ENCODE measurements at regions not wholly inside any gene's neighbourhood (a gene's known extent, or its start where the extent isn't known, plus 50 kb on each side); places are given as distances from the start of the nearest gene placed in this dataset.
"Not testable (repeated sequence)": the region's sequence is repeated elsewhere in the genome, so short reads cannot be mapped to it uniquely, and the experiment has no call there.

DNA sequence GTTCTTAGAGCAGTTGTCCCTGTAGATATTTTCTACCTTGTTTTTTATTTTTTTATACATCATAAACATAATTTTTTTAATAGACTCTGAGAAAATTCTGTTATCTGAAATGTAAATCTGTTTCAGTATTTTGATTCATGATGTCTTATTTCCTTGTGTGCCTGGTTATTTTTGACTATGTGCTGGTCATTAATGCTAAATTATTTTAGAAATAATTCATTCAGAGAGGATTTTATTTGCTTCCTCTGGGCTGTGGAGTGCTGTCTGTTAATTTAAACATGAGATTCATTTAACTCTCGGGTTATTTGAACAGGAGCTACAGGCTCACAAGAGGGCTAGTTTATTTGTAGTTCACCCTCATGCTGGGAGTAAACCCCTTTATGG, 124.3 kb upstream of the PITX1 start:
- no peak for DNase-seq (ENCODE audit: low read depth)

DNA sequence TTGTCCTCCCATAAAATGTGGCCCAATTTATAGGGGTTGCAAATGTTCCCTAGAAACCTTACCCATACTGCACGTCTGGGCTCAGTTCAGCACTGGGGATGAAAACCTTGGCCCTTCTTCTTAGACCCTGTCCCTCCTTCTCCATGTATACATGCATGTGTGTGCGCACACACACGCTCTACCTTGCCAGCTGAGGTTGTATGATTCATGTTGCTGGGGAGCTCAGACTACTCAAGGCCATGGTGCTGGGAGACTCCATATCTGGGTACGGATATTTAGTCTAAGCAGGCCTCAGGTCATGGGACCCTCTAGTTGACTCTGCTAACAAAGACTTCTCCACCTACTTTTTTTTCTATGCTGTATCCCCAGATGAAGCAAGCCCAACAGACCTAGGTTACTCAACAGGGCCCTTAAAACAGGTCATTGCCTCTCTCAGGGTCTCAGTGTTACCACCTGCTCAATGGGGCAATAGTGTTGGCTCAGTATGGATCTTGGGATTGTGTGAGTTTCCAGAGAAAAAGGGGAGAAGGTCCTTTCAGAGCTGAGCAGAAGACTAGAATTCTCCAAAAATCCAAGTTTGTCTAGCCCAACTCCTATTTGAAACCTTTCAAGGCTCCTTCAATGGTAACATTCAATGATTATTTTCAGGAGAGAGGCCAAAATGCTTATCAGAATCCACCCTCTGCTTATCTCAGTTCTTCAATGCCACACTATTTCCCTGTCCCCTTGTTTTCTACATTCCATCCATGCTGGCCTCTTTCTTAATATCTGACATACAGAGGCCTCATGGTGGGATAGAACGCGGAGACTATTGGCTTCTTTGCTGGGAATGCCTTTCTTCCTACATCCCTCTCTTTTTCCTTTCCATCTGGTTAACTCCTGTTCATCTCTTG, 123.6 kb upstream of the PITX1 start:
- no peak for DNase-seq (ENCODE audit: low read depth)

GRCh38 chr5:135156715-135157404, 122.8 kb upstream of the PITX1 start:
- DNase-seq (ENCODE audit: low read depth) = no peak

DNA sequence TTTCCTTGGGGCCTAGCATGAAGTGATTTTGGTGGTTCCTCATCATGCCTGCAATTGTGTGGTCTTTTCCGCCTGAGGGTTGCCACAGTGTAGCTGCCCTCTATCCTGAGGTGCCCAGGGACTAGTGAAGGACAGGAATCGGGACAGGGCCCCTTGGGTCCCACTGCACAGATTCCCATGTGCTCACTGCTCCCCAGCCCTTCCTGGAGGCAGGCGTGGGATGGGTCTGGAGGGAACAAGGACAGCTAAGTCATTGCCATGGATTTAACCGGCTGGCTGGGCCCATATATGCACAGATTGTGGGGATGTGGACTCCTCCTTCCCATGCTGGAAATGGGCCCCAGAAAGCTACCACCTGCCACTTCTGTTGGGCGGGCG, 122.3 kb upstream of the PITX1 start:
- DNase-seq (ENCODE audit: low read depth) = no peak

DNA sequence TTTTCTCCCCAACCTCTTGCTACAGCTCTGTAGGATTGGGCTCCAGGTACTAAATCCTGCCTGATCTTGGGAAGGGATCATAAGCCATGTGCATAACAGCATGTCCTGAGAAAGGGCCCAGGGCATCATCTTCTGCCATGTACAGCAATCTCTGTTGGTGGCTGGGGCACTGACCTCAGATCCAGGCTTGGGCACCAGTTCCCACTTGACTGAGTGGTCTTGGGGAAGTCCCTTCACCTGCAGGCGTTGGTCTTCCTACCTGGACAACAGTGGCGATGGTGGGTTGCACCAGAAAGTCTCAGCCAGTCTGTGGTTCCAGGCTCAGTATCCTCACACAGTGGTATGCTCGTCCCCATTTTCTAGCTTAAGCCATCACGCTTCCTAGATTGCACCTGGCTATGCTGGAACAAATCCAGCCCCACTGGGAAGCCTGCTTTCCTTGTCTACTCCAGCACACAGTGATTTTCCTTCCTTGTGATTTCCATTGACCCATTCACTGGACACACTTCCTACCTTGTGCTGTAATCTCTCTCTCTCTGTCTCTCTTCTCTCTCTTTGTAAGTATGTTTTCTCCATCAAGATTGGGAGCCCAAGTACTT, 121.7 kb upstream of the PITX1 start:
- no peak for DNase-seq (ENCODE audit: low read depth)

DNA sequence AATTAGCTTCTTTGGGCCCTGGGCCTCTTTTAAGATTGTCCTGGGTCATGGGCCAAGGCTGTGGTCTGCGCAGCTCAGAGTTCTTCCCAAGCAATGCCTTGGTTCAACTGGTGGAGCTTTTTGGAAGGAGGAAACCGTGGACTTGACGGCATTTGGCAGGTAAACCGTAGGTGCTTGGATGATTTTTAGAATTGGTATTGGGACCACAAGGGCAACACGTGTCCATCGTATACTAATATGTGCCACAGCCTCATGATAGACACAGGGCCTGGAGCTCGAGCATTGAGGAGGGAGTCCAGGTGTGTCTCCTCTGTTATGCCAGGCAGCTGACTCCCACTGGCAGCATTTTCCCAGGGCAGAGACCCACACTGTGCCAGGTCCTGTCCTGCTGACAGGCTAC, 120.9 kb upstream of the PITX1 start:
- DNase-seq (ENCODE audit: low read depth) = no peak

DNA sequence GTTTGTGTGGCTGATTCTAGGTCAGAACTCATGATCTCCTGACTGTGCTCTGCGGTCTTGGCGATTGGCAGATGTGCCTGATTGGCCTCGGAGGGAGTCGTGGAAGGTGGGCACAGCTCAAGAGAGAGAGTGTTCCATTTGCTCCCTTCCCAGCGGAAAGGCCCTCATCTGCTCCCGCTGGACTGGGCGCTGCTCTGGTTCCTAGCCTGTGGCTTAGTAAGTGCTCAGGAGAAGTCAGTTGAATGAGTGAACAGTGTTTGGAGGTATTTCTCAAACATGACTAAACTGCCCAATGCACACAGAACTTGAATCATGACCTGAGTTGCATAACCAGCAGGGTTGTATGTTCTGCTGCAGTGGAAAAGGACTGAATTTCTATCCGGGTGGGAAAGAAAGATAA, 120.2 kb upstream of the PITX1 start:
- DNase-seq (ENCODE audit: low read depth) = no peak

- DNase-seq (ENCODE audit: low read depth) = no peak
Observed at GRCh38 chr5:135153661-135154060, 119.6 kb upstream of the PITX1 start.

DNA sequence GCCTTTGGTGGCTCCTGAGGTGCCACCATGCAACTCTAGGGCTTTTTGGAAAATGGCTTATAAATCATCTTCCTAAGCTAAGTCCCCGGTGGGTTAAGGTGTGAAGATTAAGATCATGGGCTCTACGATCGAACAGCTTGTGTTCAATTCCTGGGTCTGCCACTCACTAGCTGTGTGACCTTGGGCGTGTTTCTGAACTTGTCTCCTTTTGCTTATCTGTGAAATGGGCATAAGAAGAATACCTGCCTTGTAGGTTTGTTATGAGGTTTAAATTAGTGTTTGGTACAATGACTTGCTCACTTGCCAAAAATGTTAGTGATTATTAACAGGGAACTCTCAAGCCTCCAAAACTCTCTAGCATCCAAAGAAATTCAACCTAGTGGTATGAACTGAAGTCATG, 119.2 kb upstream of the PITX1 start:
- DNase-seq (ENCODE audit: low read depth) = no peak

GRCh38 chr5:135151660-135152059, 117.6 kb upstream of the PITX1 start:
- not testable (repeated sequence) for DNase-seq (ENCODE audit: low read depth)

DNA sequence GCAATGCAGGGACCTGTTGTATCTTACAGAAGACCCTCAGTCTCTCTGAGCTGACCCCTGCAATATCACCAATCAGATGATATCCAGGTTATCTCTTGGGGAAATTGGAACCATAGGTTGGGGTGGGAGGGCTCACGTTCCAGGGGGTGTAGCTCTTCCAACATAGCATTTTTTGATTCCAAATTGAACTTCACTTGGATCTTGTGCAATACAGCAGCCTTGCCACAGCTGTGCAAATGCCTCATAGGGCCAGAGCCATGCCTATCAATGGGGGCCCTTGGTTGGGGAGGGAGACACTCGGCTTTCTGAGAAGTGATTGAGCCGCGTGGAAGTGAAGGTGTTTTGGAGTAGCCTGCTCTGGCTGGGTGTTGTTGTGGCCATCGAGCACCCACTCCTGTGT, 117.2 kb upstream of the PITX1 start:
- DNase-seq (ENCODE audit: low read depth) = no peak

GRCh38 chr5:135150767-135151166, 116.7 kb upstream of the PITX1 start:
- no peak for DNase-seq (ENCODE audit: low read depth)

GRCh38 chr5:135149956-135150723, 116.1 kb upstream of the PITX1 start:
- DNase-seq (ENCODE audit: low read depth) = no peak

DNA sequence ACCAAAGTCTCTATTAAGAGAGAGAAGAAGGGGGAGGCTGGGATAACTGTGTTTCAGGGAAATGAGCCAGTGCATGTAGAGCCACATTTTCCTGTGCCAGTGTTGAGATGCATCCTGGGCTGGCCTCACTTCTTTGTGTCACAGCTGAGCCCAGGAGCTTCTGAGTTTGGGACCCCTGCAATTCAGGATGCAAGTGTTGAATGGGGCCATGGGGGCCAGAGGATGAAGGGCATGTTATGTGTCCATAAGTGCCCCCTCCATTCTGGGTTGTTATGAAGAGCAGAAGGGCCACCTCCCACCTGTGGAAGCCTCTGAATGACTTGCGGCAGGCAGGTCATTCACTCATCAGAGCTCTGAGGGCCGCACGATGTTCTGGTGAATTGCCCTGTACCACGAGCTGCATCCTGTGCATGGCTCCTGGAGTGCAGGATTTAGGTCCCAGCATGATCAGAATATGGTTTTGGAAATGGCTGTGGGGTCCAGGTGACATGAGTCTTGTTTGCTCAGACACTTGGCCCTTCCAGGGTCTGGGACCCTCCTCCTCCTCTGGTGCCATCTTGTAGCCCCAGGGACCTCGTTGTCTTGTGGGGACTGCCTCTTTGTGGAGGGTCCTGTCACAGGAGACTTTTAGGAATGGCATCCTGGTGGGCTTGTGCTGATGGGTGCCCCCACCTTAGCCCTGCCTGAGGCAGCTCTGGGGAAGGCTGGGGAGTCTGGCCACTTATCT, 115.4 kb upstream of the PITX1 start:
- DNase-seq (ENCODE audit: low read depth) = no peak

DNA sequence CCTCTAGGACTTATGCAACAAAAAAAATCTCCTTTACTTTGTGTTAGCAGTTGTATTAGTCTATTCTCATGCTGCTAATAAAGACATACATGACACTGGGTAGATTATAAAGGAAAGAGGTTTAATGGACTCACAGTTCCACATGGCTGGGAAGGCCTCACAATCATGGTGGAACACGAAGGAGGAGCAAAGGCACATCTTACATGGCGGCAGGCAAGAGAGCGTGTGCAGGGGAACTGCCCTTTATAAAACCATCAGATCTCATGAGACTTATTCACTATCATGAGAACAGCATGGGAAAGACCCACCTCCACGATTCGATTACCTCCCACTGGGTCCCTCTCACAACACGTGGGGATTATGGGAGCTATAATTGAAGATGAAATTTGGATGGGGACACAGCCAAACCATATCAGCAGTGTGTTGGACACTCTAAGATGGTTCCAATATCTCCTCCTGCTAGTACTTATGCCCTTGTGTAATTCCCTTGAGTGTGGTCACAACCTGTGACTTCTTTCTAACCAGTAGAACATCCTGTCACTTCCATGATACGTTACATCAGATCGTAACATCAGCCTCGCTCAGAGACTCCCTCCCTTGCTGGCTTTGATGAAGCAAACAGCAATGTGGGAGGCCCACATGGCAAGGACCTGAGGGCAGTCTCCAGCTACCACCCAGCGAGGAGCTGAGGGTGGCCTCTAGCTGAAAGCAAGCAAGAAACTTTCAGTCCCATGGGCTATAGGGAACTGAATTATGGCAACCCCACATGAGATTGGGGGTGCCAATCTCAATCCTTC, 113.5 kb upstream of the PITX1 start:
- DNase-seq (ENCODE audit: low read depth) = no peak

DNA sequence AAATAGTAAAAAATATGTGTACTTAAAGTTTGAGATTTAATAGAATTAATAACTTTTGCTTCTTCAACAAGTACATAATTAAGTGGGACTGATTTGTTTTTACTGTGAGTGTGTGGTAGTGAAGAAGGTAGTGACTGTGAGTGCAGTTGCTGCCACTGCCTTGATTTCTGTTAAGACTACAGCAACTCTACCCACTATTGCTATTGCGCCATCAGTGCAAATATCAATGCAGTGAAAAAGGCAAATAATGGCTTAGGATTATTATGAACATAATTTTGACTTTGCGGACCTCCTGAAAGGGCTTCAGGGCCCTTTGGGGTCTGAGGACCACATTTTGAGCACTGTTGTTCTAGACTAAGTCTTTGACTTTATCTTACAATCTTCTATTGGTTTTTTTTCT, 112.0 kb upstream of the PITX1 start:
- DNase-seq (ENCODE audit: low read depth) = no peak

DNA sequence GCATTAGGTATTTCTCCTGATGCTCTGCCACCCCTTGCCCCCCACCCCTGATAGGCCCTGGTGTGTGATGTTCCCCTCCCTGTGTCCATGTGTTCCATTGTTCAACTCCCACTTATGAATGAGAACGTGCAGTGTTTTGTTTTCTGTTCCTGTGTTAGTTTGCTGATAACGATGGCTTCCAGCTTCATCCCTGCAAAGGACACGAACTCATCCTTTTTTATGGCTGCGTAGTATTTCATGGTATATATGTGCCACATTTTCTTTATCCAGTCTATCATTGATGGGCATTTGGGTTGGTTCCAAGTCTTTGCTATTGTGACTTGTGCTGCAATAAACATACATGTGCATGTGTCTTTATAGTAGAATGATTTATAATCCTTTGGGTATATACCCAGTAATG, 109.7 kb upstream of the PITX1 start:
- not testable (repeated sequence) for DNase-seq (ENCODE audit: low read depth)

GRCh38 chr5:135141303-135142268, 107.6 kb upstream of the PITX1 start:
- no peak for DNase-seq (ENCODE audit: low read depth)

GRCh38 chr5:135140446-135141204, 106.6 kb upstream of the PITX1 start:
- DNase-seq (ENCODE audit: low read depth) = no peak
